ENCODE measurements at regions not wholly inside any gene's neighbourhood (a gene's known extent, or its start where the extent isn't known, plus 50 kb on each side); places are given as distances from the start of the nearest gene placed in this dataset.

DNA sequence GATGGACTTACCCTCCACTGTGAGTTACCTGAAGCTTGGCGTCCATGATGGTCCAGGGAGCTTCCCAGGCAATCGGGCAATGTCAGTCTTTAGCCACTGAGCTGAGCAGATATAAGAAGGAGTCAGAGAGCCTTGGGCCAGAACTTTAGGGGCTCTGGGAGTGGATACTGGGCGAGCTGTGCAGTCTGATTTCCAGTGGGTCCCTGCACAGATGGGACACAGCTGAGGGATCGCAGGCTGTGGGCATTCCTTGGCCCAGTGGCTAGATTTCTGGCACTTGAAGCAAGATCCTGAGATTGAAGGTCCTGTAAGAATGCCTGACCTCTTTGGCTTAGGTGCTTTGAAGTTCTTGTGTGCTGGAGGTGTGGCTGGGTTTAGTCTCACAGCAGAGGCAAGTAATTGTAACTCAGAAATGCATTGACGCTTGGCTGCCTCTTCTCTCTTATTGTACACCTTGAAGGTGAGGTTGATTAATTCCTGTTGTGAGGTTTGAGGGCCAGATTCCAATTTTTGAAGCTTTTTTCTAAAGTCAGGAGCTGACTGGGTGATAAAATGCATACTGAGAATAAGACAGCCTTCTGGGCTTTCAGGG is 2283.8 kb downstream of the TP53TG3F start:
- DNase-seq (ENCODE audit: low read depth), result no peak
- TF ChIP-seq CTCF (conservative IDR thresholded peaks at IDR 0.05; ENCODE audit: low read depth, low read length), result no peak
- peak overlapping the region; percentile 35 for H3K4me3 ChIP-seq (ENCODE audit: low read depth, low read length)

DNA sequence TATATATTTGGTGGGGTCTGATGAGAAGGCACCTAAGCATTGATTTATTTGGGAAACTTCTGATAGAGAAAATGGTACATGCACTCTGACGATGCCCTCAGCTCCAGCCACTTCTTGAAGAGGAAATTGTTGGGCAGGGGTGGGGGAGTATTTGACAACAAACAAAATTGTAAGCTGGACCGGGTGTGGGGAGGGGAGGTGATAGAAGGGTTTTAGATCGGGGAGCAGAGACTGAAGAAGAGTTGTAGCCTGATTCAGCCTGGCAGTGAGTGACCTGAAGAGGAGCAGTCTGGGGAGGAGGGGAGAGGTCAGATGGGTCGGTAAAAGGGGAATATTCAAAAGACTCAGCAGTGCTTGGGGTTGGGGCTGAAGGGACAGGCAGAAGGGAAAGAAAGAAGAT is 2284.7 kb downstream of the TP53TG3F start:
- H3K4me3 ChIP-seq (ENCODE audit: low read depth, low read length), result peak overlapping the region; percentile 35
- TF ChIP-seq CTCF (conservative IDR thresholded peaks at IDR 0.05; ENCODE audit: low read depth, low read length), result no peak
- no peak for DNase-seq (ENCODE audit: low read depth)

DNA sequence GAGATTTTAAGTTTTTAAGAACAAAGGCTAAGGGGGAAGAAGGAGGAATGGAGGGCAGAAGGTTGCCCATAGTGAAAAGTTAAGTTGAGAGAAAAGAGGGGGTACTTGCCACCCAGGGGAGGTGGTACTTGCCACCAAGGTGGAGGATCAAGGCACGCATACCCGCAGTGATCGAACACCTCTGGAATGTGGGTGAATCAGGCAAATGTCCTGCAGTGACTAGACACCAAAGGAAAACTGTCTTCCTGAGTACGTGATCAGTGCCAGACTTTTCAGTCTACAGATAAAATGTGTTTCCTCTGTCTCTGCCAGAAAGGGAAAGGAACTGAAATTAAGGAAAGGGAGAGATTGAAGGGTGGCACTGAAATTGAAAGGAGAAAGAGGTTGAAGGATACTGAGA is 2285.3 kb downstream of the TP53TG3F start:
- peak overlapping the region; percentile 35 for H3K4me3 ChIP-seq (ENCODE audit: low read depth, low read length)
- DNase-seq (ENCODE audit: low read depth), result peak; percentile 63
- TF ChIP-seq CTCF (conservative IDR thresholded peaks at IDR 0.05; ENCODE audit: low read depth, low read length), result no peak

- DNase-seq (ENCODE audit: low read depth), result peak; percentile 57
- no peak for TF ChIP-seq CTCF (conservative IDR thresholded peaks at IDR 0.05; ENCODE audit: low read depth, low read length)
- peak overlapping the region; percentile 35 for H3K4me3 ChIP-seq (ENCODE audit: low read depth, low read length)
Observed at GRCh38 chr16:35745191-35745590, 2285.8 kb downstream of the TP53TG3F start.

DNA sequence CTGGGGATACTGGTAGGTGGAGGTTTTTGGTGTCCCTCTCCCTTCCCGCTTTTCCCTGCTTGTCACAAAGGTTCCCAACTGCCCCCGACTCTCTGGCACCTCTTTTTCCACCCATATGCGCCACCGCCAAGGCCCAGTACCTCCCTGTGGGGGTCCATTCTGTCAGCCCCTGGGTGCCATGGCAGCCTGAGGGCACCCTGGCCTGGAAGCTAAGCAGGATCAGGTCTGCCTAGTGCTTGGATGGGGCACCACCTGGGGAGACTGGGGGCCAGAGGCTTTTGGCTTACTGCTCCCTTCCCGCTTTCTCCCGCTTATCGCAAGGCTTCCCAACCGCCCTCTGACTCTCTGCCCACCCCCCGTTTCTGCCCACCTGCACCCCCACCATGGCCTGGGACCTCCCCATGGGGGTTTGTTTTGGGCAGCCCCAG is 2286.4 kb downstream of the TP53TG3F start:
- H3K4me3 ChIP-seq (ENCODE audit: low read depth, low read length), result no peak overlapping the region
- no peak for DNase-seq (ENCODE audit: low read depth)
- no peak for TF ChIP-seq CTCF (conservative IDR thresholded peaks at IDR 0.05; ENCODE audit: low read depth, low read length)

GRCh38 chr16:35746281-35746962 is 2287.0 kb downstream of the TP53TG3F start:
- no peak for TF ChIP-seq CTCF (conservative IDR thresholded peaks at IDR 0.05; ENCODE audit: low read depth, low read length)
- no peak for DNase-seq (ENCODE audit: low read depth)
- no peak overlapping the region for H3K4me3 ChIP-seq (ENCODE audit: low read depth, low read length)
